ENCODE measurements at regions not wholly inside any gene's neighbourhood (a gene's known extent, or its start where the extent isn't known, plus 50 kb on each side); places are given as distances from the start of the nearest gene placed in this dataset.
"Not testable (repeated sequence)": the region's sequence is repeated elsewhere in the genome, so short reads cannot be mapped to it uniquely, and the experiment has no call there.

DNA sequence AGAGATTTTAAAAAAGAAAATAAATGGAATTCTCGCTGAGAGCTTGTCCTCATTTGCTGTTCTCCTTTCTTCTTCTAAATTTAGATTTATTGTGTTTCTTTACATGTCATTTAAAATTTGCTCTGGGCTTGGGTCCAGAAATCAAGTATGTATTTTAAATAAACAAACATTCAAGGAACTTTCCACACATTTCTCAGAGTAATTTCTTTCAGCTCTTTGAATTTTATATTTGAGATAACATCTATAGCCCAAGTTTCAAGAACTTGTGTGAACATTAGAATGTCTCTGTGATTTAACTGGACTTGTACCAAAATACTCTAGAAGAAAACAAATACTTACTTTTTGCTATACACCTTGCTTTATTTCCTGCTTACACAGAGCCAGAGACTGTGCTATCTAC lies 192.3 kb downstream of the TMEM200A start:
- no peak for DNase-seq

GRCh38 chr6:130559166-130559565 lies 193.3 kb downstream of the TMEM200A start:
- DNase-seq, result no peak

GRCh38 chr6:130560231-130560630 lies 194.4 kb downstream of the TMEM200A start:
- no peak for DNase-seq

DNA sequence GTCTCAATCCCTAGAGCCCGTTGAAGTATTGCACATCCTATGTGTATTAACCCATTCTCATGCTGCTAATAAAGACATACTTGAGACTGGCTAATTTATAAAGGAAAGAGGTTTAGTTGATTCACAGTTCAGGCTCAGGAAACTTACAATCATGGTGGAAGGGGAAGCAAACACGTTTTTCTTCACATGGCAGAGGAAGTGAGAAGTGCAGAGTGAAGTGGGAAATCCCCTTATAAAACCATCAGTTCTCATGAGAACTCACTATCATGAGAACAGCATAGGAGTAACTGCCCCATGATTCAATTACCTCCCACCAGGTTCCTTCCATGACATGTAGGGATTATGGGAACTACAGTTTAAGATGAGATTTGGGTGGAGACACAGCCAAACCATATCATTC lies 195.3 kb downstream of the TMEM200A start:
- DNase-seq, result not testable (repeated sequence)

GRCh38 chr6:130565696-130566095 lies 199.9 kb downstream of the TMEM200A start:
- DNase-seq, result no peak

DNA sequence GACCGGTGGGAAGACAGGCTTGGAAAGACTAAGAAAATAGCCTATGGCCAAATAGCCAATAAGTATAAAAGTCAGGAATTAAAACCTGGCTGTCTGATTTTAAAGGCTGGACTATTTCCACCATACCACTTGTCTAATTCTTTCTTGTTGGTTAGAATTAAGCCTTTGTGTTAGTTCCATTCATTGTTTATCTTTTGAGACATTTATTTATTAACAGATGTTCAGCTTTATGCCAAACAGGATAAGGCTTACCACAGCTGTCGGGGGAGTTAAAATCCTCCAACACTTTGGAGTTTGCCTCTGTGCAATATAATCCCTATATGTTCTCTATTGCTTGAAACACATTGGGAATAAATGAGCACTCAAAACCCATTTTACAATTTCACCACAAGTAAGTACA lies 208.3 kb downstream of the TMEM200A start:
- no peak for DNase-seq

DNA sequence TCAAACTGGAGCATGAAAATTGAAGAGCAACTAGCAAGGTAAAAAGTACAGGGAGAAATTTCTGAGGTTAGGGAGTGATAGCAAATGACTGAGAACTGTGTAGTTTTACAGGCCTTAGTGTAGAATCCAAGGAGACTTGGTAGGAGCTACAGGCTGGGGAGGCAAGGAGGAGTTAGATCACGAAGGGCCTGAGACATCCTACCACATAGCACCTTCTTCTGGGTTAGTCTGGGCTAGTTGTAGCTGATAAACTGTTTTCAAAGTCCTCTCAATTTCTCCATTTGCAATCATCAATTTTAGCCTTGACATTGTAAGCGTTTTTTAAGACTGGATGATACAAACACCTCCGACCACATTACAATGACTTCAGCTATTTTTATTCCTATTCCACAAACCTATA lies 209.7 kb downstream of the TMEM200A start:
- no peak for DNase-seq

GRCh38 chr6:130575971-130576370 lies 210.2 kb downstream of the TMEM200A start:
- DNase-seq, result no peak

DNA sequence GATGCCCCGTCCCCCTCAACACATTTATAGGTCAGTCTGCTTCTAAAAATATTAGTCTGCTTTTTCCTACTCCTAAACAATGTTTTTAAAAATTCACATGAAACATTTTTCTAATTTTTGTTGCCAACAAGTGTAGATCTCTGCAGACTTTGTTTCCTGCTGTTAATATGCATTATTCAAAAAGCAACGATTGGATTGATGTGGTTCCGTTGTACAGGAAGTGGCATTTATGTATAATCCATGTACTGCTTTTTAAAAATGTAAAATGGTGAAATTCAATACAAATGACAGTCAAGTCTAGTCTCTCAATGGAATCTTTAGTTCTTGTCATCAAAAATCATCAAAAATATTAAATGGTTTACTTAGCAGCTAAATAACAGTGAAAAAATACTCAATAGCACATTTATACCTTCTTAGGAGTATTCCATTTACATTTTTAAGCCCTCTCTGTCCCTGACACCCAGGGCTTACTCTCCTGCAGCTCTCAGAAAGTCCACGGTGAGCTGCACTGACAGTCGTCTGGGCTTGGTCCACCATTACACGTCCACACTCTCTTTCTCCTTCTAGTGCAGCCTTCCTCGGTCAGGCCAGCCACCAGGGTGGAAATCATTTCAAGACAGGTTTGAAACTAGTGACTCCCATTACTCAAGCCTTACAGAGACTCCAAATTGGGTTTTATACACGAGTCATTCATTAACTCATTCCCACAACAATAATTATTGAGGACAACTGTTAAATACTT lies 211.5 kb downstream of the TMEM200A start:
- DNase-seq, result no peak

- DNase-seq, result no peak
These were observed 212.9 kb downstream of the TMEM200A start for GRCh38 chr6:130578713-130579112.

GRCh38 chr6:130583268-130583667 lies 217.5 kb downstream of the TMEM200A start:
- no peak for DNase-seq

DNA sequence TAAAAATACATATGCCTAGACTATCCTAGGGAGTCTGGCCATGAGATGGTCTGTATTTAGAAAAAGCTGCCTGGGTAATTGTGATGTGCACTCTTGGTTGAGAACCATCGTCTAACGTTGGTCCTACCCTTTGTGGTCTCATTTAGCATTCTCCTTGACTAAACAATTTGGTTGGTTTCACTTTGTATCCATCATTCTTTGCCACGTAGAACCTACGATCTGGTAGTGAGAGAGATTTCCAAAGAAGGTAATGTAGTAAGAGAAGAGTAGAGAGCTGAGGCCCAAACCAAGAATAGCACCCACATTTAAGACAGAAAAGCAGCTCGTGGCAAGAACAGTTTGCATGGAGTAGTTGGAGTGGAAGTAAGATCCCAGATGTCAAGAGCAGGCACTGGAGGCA lies 219.8 kb downstream of the TMEM200A start:
- peak; percentile 17 for DNase-seq

- no peak for DNase-seq
These were observed 222.1 kb downstream of the TMEM200A start for GRCh38 chr6:130587778-130588520.

- no peak for DNase-seq
These were observed 227.4 kb downstream of the TMEM200A start for GRCh38 chr6:130593200-130593599.

DNA sequence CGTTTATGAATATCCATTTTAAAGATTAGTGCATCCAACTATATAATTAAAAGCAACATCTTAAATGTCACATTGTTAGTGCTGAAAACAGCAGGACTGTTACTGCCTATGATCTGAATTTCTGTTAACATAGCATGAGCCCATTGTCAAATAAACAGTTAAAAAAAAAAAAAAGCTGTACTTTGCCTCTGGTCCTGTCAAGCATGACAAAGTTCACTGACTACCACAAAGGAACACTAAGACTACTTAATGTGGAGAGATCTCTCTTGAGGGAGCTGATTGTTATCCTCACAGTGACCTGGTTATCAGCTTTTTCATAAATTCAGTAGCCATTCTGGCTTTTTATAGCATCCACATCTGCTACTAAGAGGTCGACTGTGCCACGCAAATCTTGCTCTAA lies 228.1 kb downstream of the TMEM200A start:
- DNase-seq, result no peak

GRCh38 chr6:130598021-130598989 lies 228.9 kb upstream of the SMLR1 start:
- DNase-seq, result no peak

- no peak for DNase-seq
These were observed 226.3 kb upstream of the SMLR1 start for GRCh38 chr6:130600880-130601341.

GRCh38 chr6:130602151-130602770 lies 224.9 kb upstream of the SMLR1 start:
- no peak for DNase-seq

DNA sequence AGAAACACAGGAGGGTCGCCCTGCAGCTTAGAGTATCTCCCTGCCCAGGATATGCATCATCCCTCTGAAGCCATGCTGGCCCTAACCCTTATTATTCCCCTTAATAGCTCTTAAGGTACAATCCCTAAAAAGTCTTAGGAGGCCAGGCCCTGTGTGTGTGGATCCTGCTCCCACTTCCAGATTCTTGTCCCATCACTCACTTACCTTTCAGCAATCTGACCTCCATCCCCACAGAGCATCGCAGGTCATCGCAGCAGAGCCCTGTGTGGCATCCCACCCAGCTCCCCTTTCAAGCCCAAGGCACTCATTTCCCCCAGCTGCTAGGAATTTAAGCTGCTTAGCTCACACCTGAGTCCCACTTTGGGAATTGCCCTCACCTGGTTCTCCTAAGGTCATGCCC lies 223.8 kb upstream of the SMLR1 start:
- no peak for DNase-seq

- no peak for DNase-seq
These were observed 222.3 kb upstream of the SMLR1 start for GRCh38 chr6:130604841-130605399.

DNA sequence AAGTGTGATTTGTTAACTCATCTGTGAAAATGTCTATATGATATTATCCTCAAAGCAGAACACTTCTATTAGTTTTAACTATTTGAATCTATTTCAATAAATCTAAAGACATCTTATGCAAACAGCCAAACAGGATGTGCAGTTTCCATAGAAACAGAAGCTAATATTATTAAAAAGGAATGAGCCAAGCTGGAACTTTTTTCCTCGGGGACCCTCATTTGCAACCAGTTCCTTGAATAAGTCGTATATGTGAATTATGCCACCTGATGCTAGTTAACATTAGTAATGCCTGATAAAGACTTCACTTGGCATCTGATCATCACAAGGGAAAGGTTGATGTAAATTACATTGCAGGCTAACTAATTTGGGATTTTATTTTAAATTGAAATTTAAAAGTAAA lies 216.9 kb upstream of the SMLR1 start:
- DNase-seq, result no peak

DNA sequence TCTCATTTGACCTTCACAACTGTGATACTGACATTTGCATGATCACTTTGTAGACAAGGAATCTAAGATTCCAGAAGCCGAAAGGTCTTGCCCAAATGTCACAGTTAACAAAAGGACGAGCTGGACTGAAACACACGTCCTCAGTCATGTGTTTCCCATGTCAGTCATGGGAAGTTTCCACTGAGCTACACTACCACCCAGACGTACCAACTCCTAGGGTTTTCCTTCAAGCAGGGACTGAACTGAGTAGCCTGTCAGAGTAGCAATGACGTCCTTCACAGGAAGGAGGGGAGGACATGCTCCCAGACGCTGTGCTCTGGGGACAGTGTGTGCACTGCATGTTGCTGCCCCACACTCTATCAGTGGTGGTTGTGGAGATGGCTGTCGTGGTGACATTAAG lies 215.8 kb upstream of the SMLR1 start:
- DNase-seq, result no peak
